ENCODE measurements at regions not wholly inside any gene's neighbourhood (a gene's known extent, or its start where the extent isn't known, plus 50 kb on each side); places are given as distances from the start of the nearest gene placed in this dataset.
"Not testable (repeated sequence)": the region's sequence is repeated elsewhere in the genome, so short reads cannot be mapped to it uniquely, and the experiment has no call there.

- H3K4me3 ChIP-seq (ENCODE audit: low read depth, low read length); H3K27me3 ChIP-seq (ENCODE audit: control insufficient read depth, insufficient read depth, low read length); H3K36me3 ChIP-seq (ENCODE audit: control insufficient read depth, insufficient read depth, low read length); DNase-seq (ENCODE audit: low read depth); FAIRE-seq: not testable (repeated sequence)
Observed at GRCh38 chr6:26818640-26819225, 159.2 kb upstream of the ZNF322 start.

GRCh38 chr6:26827965-26828364 lies 168.4 kb upstream of the ZNF322 start:
- not testable (repeated sequence) for FAIRE-seq; H3K4me3 ChIP-seq (ENCODE audit: low read depth, low read length); H3K36me3 ChIP-seq (ENCODE audit: control insufficient read depth, insufficient read depth, low read length); H3K27me3 ChIP-seq (ENCODE audit: control insufficient read depth, insufficient read depth, low read length); DNase-seq (ENCODE audit: low read depth)

GRCh38 chr6:26829480-26829879 lies 169.9 kb upstream of the ZNF322 start:
- H3K4me3 ChIP-seq (ENCODE audit: low read depth, low read length); FAIRE-seq; H3K27me3 ChIP-seq (ENCODE audit: control insufficient read depth, insufficient read depth, low read length); H3K36me3 ChIP-seq (ENCODE audit: control insufficient read depth, insufficient read depth, low read length); DNase-seq (ENCODE audit: low read depth): not testable (repeated sequence)

DNA sequence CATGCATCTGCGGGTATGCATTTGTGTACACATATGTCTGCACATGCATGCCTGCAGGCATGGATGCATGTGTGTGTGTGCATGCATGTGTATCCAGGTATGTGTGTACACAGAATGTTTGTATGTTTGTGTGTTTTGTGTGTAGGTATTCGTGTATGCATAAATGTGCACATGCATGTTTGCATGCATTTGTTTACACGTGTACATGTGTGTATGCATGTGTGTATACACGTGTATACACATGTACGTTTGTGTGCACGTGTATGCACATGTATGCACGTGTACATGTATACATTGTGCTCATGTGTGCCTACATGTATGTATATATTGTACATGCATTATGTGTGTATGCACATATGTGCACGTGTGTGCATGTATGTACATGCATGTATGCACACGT lies 171.4 kb upstream of the ZNF322 start:
- not testable (repeated sequence) for H3K27me3 ChIP-seq (ENCODE audit: control insufficient read depth, insufficient read depth, low read length); H3K4me3 ChIP-seq (ENCODE audit: low read depth, low read length); FAIRE-seq; H3K36me3 ChIP-seq (ENCODE audit: control insufficient read depth, insufficient read depth, low read length); DNase-seq (ENCODE audit: low read depth)

- H3K4me3 ChIP-seq (ENCODE audit: low read depth, low read length); H3K36me3 ChIP-seq (ENCODE audit: control insufficient read depth, insufficient read depth, low read length); DNase-seq (ENCODE audit: low read depth); H3K27me3 ChIP-seq (ENCODE audit: control insufficient read depth, insufficient read depth, low read length); FAIRE-seq: not testable (repeated sequence)
Observed at GRCh38 chr6:26835707-26836106, 176.2 kb upstream of the ZNF322 start.

DNA sequence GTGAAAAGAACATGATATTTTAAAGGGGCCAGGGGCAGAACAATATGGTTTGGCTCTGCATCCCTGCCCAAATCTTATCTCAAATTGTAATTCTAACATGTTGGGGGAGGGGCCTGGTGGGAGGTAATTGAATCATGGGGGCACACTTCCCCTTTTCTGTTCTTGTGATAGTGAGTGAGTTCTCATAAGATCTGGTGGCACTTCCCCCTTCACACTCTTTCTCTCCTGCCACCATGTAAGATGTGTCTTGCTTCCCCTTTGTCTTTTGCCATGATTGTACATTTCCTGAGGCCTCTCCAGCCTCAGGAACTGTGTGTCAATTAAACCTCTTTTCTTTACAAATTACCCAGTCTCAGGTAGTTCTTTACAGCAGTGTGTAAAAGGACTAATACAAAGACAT lies 177.1 kb upstream of the ZNF322 start:
- not testable (repeated sequence) for H3K4me3 ChIP-seq (ENCODE audit: low read depth, low read length); DNase-seq (ENCODE audit: low read depth); H3K36me3 ChIP-seq (ENCODE audit: control insufficient read depth, insufficient read depth, low read length); H3K27me3 ChIP-seq (ENCODE audit: control insufficient read depth, insufficient read depth, low read length); FAIRE-seq

DNA sequence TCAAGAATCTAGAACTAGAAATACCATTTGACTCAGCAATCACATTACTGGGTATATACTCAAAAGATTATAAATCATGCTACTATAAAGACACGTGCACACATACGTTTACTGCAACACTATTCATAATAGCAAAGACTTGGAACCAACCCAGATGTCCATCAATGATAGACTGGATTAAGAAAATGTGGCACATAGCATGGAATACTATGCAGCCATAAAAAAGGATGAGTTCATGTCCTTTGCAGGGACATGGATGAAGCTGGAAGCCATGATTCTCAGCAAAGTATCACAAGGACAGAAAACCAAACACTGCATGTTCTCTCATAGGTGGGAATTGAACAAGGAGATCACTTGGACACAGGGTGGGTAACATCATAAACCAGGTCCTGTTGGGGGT lies 185.3 kb upstream of the ZNF322 start:
- H3K36me3 ChIP-seq (ENCODE audit: control insufficient read depth, insufficient read depth, low read length); H3K27me3 ChIP-seq (ENCODE audit: control insufficient read depth, insufficient read depth, low read length); FAIRE-seq; H3K4me3 ChIP-seq (ENCODE audit: low read depth, low read length); DNase-seq (ENCODE audit: low read depth): not testable (repeated sequence)

GRCh38 chr6:26857289-26857688 lies 197.7 kb upstream of the ZNF322 start:
- not testable (repeated sequence) for H3K4me3 ChIP-seq (ENCODE audit: low read depth, low read length); DNase-seq (ENCODE audit: low read depth); FAIRE-seq; H3K27me3 ChIP-seq (ENCODE audit: control insufficient read depth, insufficient read depth, low read length); H3K36me3 ChIP-seq (ENCODE audit: control insufficient read depth, insufficient read depth, low read length)

GRCh38 chr6:26859067-26859770 lies 199.7 kb upstream of the ZNF322 start:
- H3K27me3 ChIP-seq (ENCODE audit: control insufficient read depth, insufficient read depth, low read length); H3K36me3 ChIP-seq (ENCODE audit: control insufficient read depth, insufficient read depth, low read length); H3K4me3 ChIP-seq (ENCODE audit: low read depth, low read length); DNase-seq (ENCODE audit: low read depth); FAIRE-seq: not testable (repeated sequence)

GRCh38 chr6:26859771-26860163 lies 200.2 kb upstream of the ZNF322 start:
- H3K27me3 ChIP-seq (ENCODE audit: control insufficient read depth, insufficient read depth, low read length); FAIRE-seq; H3K4me3 ChIP-seq (ENCODE audit: low read depth, low read length); DNase-seq (ENCODE audit: low read depth); H3K36me3 ChIP-seq (ENCODE audit: control insufficient read depth, insufficient read depth, low read length): not testable (repeated sequence)

DNA sequence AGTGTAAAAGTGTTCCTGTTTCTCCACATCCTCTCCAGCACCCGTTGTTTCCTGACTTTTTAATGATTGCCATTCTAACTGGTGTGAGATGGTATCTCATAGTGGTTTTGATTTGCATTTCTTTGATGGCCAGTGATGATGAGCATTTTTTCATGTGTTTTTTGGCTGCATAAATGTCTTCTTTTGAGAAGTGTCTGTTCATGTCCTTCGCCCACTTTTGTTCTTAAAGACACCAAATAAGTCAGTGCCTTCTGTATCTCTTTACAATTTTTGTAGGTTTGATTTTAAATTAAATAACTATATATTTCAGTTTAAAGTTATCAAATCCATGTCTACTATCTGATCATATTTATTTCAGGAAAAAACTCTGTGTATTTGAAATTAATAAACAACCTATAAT lies 202.4 kb upstream of the ZNF322 start:
- H3K36me3 ChIP-seq (ENCODE audit: control insufficient read depth, insufficient read depth, low read length); H3K4me3 ChIP-seq (ENCODE audit: low read depth, low read length); H3K27me3 ChIP-seq (ENCODE audit: control insufficient read depth, insufficient read depth, low read length); DNase-seq (ENCODE audit: low read depth); FAIRE-seq: not testable (repeated sequence)

DNA sequence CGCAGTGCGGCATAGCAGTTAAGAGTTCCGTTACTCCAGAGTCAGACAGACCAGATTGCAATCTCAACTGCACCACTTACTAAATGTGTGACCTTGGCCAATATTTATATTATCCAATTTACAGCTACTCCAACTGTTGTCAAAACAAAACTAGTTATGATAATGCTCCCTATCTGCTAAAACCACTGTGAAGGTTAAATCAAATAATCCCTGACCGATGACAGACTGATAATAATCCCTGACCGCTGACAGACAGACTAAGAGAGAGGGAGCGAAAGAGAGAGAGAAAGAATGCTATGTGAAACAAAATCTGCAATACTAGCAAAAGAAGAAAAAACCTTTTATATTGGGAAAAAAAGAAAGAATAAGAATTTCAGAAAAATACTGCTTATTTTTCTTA lies 204.1 kb upstream of the ZNF322 start:
- H3K36me3 ChIP-seq (ENCODE audit: control insufficient read depth, insufficient read depth, low read length); H3K27me3 ChIP-seq (ENCODE audit: control insufficient read depth, insufficient read depth, low read length); H3K4me3 ChIP-seq (ENCODE audit: low read depth, low read length); DNase-seq (ENCODE audit: low read depth); FAIRE-seq: not testable (repeated sequence)

DNA sequence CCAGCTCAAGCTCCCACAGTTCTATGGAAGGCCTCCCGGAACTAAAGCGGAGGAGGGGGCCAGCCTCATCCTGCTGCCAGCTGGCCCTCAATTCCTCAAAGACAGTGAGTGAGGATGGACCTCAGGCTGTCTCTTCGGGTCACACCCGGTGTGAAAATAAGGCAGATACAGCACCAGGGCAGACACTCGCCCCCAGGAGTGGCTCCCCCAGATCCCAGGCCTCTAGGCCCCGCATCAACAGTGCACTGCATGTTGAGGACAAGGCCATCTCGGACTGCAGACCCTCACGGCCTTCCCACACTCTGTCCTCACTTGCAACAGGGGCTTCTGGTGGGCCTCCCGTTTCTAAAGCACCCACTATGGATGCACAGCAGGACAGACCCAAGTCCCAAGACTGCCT lies 239.2 kb upstream of the ZNF322 start:
- not testable (repeated sequence) for H3K36me3 ChIP-seq (ENCODE audit: control insufficient read depth, insufficient read depth, low read length); H3K4me3 ChIP-seq (ENCODE audit: low read depth, low read length); FAIRE-seq; H3K27me3 ChIP-seq (ENCODE audit: control insufficient read depth, insufficient read depth, low read length); DNase-seq (ENCODE audit: low read depth)

GRCh38 chr6:26924206-26924605 lies 264.7 kb upstream of the ZNF322 start:
- peak; percentile 10 for DNase-seq (ENCODE audit: low read depth)
- not testable (repeated sequence) for H3K4me3 ChIP-seq (ENCODE audit: low read depth, low read length); H3K27me3 ChIP-seq (ENCODE audit: control insufficient read depth, insufficient read depth, low read length); FAIRE-seq; H3K36me3 ChIP-seq (ENCODE audit: control insufficient read depth, insufficient read depth, low read length)

DNA sequence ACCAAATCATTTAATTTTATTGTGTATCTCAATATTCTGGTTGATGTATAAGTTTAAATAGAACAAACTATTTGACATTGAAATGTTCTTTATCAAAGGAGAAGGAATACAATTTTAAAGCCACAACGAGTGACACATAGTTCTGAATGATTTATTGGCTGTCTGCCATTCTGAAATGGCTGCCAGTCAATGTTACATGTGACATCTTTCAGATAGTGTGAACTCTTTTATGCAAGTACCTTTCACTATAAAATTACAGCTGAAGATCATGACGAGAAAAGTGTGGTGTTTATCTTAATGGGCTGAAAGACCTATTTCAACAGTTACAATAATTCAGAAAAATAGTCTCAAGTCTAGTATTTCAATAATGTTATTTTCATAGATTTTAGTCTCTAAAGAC lies 268.6 kb upstream of the ZNF322 start:
- H3K4me3 ChIP-seq (ENCODE audit: low read depth, low read length); H3K27me3 ChIP-seq (ENCODE audit: control insufficient read depth, insufficient read depth, low read length); DNase-seq (ENCODE audit: low read depth); FAIRE-seq; H3K36me3 ChIP-seq (ENCODE audit: control insufficient read depth, insufficient read depth, low read length): not testable (repeated sequence)

Data from bronchial epithelial cell (primary cell).